H1 (cell line): ENCODE measurements at regions not wholly inside any gene's neighbourhood (a gene's known extent, or its start where the extent isn't known, plus 50 kb on each side); places are given as distances from the start of the nearest gene placed in this dataset.

Experiments used
- CEBPB ChIP-seq: IDR thresholded peaks from 2 replicates; pipeline ENCODE4 v1.6.1; 2012; ENCODE audit warnings: low read depth, low read length
- CHD7 ChIP-seq: fragments of 300-600 bp; sonication (generic); IDR thresholded peaks from 2 replicates; pipeline ENCODE4 v1.7.1; 2012; ENCODE audit warnings: low read length, moderate library complexity, mild to moderate bottlenecking, inconsistent platforms; ENCODE audit not compliant: insufficient replicate concordance
- EZH2 ChIP-seq: fragments of 200-600 bp; sonication (generic); IDR thresholded peaks from 2 replicates; pipeline ENCODE4 v1.7.1; 2012; ENCODE audit warnings: low read depth, mild to moderate bottlenecking, moderate library complexity, low read length, inconsistent platforms; ENCODE audit not compliant: severe bottlenecking
- MAX ChIP-seq: IDR thresholded peaks from 2 replicates; pipeline ENCODE4 v1.6.1; 2012; ENCODE audit warnings: inconsistent platforms

- TF ChIP-seq CHD7 (no peak), EZH2 (no peak), CEBPB (no peak), MAX (no peak)
Observed at GRCh38 chr5:153937661-153938060, 101.0 kb downstream of the FAM114A2 start (continued).
